ENCODE measurements at regions not wholly inside any gene's neighbourhood (a gene's known extent, or its start where the extent isn't known, plus 50 kb on each side); places are given as distances from the start of the nearest gene placed in this dataset.

GRCh38 chr10:78392197-78392596 is 358.5 kb downstream of the RPS24 start:
- no peak for TF ChIP-seq CTCF (IDR thresholded peaks at IDR 0.05; ENCODE audit: insufficient read depth, low read length, poor library complexity, severe bottlenecking)
- DNase-seq (ENCODE audit: low read depth), result no peak
- Histone ChIP-seq H3K36me3 (ENCODE audit: control insufficient read depth, insufficient read depth, low read length) (no peaks in the 10 kb centered on the region), H3K27me3 (ENCODE audit: control insufficient read depth, insufficient read depth, low read length) (peaks cover 4% of the 10 kb centered on the region), H3K4me3 (ENCODE audit: low read depth, low read length) (no peak overlapping the region)

- peaks cover 4% of the 10 kb centered on the region for H3K27me3 ChIP-seq (ENCODE audit: control insufficient read depth, insufficient read depth, low read length)
- no peak for DNase-seq (ENCODE audit: low read depth)
- no peak overlapping the region for H3K4me3 ChIP-seq (ENCODE audit: low read depth, low read length)
- no peak for TF ChIP-seq CTCF (IDR thresholded peaks at IDR 0.05; ENCODE audit: insufficient read depth, low read length, poor library complexity, severe bottlenecking)
- H3K36me3 ChIP-seq (ENCODE audit: control insufficient read depth, insufficient read depth, low read length), result no peaks in the 10 kb centered on the region
These were observed 359.4 kb downstream of the RPS24 start for GRCh38 chr10:78393094-78393493.

GRCh38 chr10:78394047-78394446 is 360.4 kb downstream of the RPS24 start:
- TF ChIP-seq CTCF (IDR thresholded peaks at IDR 0.05; ENCODE audit: insufficient read depth, low read length, poor library complexity, severe bottlenecking), result no peak
- Histone ChIP-seq H3K27me3 (ENCODE audit: control insufficient read depth, insufficient read depth, low read length) (peaks cover 7% of the 10 kb centered on the region), H3K4me3 (ENCODE audit: low read depth, low read length) (no peak overlapping the region), H3K36me3 (ENCODE audit: control insufficient read depth, insufficient read depth, low read length) (no peaks in the 10 kb centered on the region)
- DNase-seq (ENCODE audit: low read depth), result no peak

- DNase-seq (ENCODE audit: low read depth), result no peak
- Histone ChIP-seq H3K36me3 (ENCODE audit: control insufficient read depth, insufficient read depth, low read length) (no peaks in the 10 kb centered on the region), H3K4me3 (ENCODE audit: low read depth, low read length) (no peak overlapping the region), H3K27me3 (ENCODE audit: control insufficient read depth, insufficient read depth, low read length) (peaks cover 5% of the 10 kb centered on the region)
- TF ChIP-seq CTCF (IDR thresholded peaks at IDR 0.05; ENCODE audit: insufficient read depth, low read length, poor library complexity, severe bottlenecking), result no peak
These were observed 361.5 kb downstream of the RPS24 start for GRCh38 chr10:78395162-78395561.

GRCh38 chr10:78396754-78397153 is 363.1 kb downstream of the RPS24 start:
- no peaks in the 10 kb centered on the region for H3K36me3 ChIP-seq (ENCODE audit: control insufficient read depth, insufficient read depth, low read length)
- H3K27me3 ChIP-seq (ENCODE audit: control insufficient read depth, insufficient read depth, low read length), result peaks cover 5% of the 10 kb centered on the region
- TF ChIP-seq CTCF (IDR thresholded peaks at IDR 0.05; ENCODE audit: insufficient read depth, low read length, poor library complexity, severe bottlenecking), result no peak
- no peak for DNase-seq (ENCODE audit: low read depth)
- no peak overlapping the region for H3K4me3 ChIP-seq (ENCODE audit: low read depth, low read length)

GRCh38 chr10:78397786-78398185 is 364.1 kb downstream of the RPS24 start:
- DNase-seq (ENCODE audit: low read depth), result no peak
- Histone ChIP-seq H3K4me3 (ENCODE audit: low read depth, low read length) (no peak overlapping the region), H3K27me3 (ENCODE audit: control insufficient read depth, insufficient read depth, low read length) (peaks cover 3% of the 10 kb centered on the region), H3K36me3 (ENCODE audit: control insufficient read depth, insufficient read depth, low read length) (no peaks in the 10 kb centered on the region)
- TF ChIP-seq CTCF (IDR thresholded peaks at IDR 0.05; ENCODE audit: insufficient read depth, low read length, poor library complexity, severe bottlenecking), result no peak
